IMR-90 (cell line): ENCODE measurements at regions not wholly inside any gene's neighbourhood (a gene's known extent, or its start where the extent isn't known, plus 50 kb on each side); places are given as distances from the start of the nearest gene placed in this dataset.

ENCODE experiments used
- ATAC-seq: fragments of 200-7000 bp; cut with Tn5 transposase; 2 replicates; pipeline ENCODE4 v1.9.1; 2020; ENCODE audit warnings: low read depth, mild to moderate bottlenecking, moderate library complexity
- BruUV-seq: library from RNA; stranded (reverse); fragments of 400-500 nt; replicated peaks from 2 replicates; lab custom pipeline; 2021; lab: Mats Ljungman, UMichigan
- CTCF ChIA-PET: fragments of 300-600 bp; formaldehyde crosslinking; extraction: SDS; loops from one replicate; lab custom pipeline; 2021; ENCODE audit warnings: antibody characterized with exemption; lab: Yijun Ruan, JAX
- POLR2A ChIA-PET: fragments of 300-600 bp; sonication (Branson Sonifier 250); formaldehyde crosslinking; loops from one replicate; lab custom pipeline; 2022; ENCODE audit warnings: antibody characterized with exemption; ENCODE audit not compliant: unreplicated experiment; lab: Charles Lee
- DNase-seq: peaks from one replicate; pipeline ENCODE4 v3.0.0; 2013
- H2AFZ ChIP-seq: replicated peaks from 2 replicates; pipeline ENCODE3; 2013; ENCODE audit warnings: low read length, mild to moderate bottlenecking; ENCODE audit not compliant: poor library complexity
- H2AK5ac ChIP-seq: 2 replicates; pipeline ENCODE4 v1.6.1; 2013; ENCODE audit warnings: low read depth, low read length, inconsistent platforms
- H2AK9ac ChIP-seq: replicated peaks from 2 replicates; pipeline ENCODE3; 2013; ENCODE audit warnings: mild to moderate bottlenecking, low read depth, low read length, moderate library complexity; ENCODE audit not compliant: poor library complexity
- H2BK120ac ChIP-seq: 2 replicates; pipeline ENCODE4 v1.6.1; 2013; ENCODE audit warnings: low read depth, low read length, inconsistent platforms
- H2BK15ac ChIP-seq: 3 replicates; pipeline ENCODE4 v1.6.1; 2013; ENCODE audit warnings: low read depth, low read length, inconsistent platforms
- H2BK20ac ChIP-seq: 2 replicates; pipeline ENCODE4 v1.6.1; 2013; ENCODE audit warnings: low read depth, mild to moderate bottlenecking, inconsistent platforms, low read length, moderate library complexity
- H2BK5ac ChIP-seq: 2 replicates; pipeline ENCODE4 v1.6.1; 2013; ENCODE audit warnings: mild to moderate bottlenecking, low read depth, low read length, inconsistent platforms; ENCODE audit not compliant: poor library complexity, severe bottlenecking
- H3K14ac ChIP-seq: replicated peaks from 2 replicates; pipeline ENCODE4 v1.6.1; 2013; ENCODE audit warnings: low read depth, low read length, inconsistent platforms
- H3K18ac ChIP-seq: 2 replicates; pipeline ENCODE4 v1.6.1; 2013; ENCODE audit warnings: low read depth, low read length, control low read depth
- H3K23ac ChIP-seq: 2 replicates; pipeline ENCODE4 v1.6.1; 2013; ENCODE audit warnings: low read depth, low read length, inconsistent platforms
- H3K27ac ChIP-seq: 2 replicates; pipeline ENCODE4 v1.5.1; 2013; ENCODE audit warnings: mild to moderate bottlenecking, control low read depth, low read length; ENCODE audit not compliant: insufficient read depth
- H3K27me3 ChIP-seq: 2 replicates; pipeline ENCODE4 v1.6.1; 2013; ENCODE audit warnings: low read length; ENCODE audit not compliant: control insufficient read depth, insufficient read depth
- H3K36me3 ChIP-seq: 2 replicates; pipeline ENCODE4 v1.6.1; 2013; ENCODE audit warnings: low read length, mixed read lengths; ENCODE audit not compliant: control insufficient read depth, insufficient read depth
- H3K4ac ChIP-seq: 2 replicates; pipeline ENCODE4 v1.6.1; 2013; ENCODE audit warnings: low read depth, low read length, inconsistent platforms
- H3K4me1 ChIP-seq: 2 replicates; pipeline ENCODE4 v1.6.1; 2013; ENCODE audit warnings: low read length, mixed read lengths; ENCODE audit not compliant: control insufficient read depth, insufficient read depth
- H3K4me2 ChIP-seq: 2 replicates; pipeline ENCODE4 v1.6.1; 2013; ENCODE audit warnings: low read depth, mild to moderate bottlenecking, control low read depth, low read length, moderate library complexity
- H3K4me3 ChIP-seq: 2 replicates; pipeline ENCODE4 v1.5.1; 2013; ENCODE audit warnings: low read depth, mild to moderate bottlenecking, control low read depth, low read length, moderate library complexity; ENCODE audit not compliant: insufficient read depth
- H3K56ac ChIP-seq: 2 replicates; pipeline ENCODE4 v1.6.1; 2013; ENCODE audit warnings: low read length, inconsistent platforms; ENCODE audit not compliant: insufficient read depth; ENCODE audit errors: extremely low read depth
- H3K79me1 ChIP-seq, 2 experiments: 2 replicates each; pipeline ENCODE4 v1.6.1; 2013; ENCODE audit warnings: low read length in 2 of 2, inconsistent platforms in 1 of 2, low read depth in 1 of 2
- H3K9ac ChIP-seq: 2 replicates; pipeline ENCODE4 v1.6.1; 2013; ENCODE audit warnings: low read depth, low read length, control low read depth
- H3K9me1 ChIP-seq: 2 replicates; pipeline ENCODE4 v1.6.1; 2013; ENCODE audit warnings: low read length, inconsistent platforms; ENCODE audit not compliant: insufficient read depth
- H3K9me3 ChIP-seq: 2 replicates; pipeline ENCODE4 v1.6.1; 2013; ENCODE audit warnings: low read length; ENCODE audit not compliant: control insufficient read depth, insufficient read depth
- H4K20me1 ChIP-seq: 2 replicates; pipeline ENCODE4 v1.6.1; 2013; ENCODE audit warnings: low read length, inconsistent platforms; ENCODE audit not compliant: insufficient read depth
- H4K5ac ChIP-seq: 2 replicates; pipeline ENCODE4 v1.6.1; 2013; ENCODE audit warnings: mild to moderate bottlenecking, low read depth, low read length, control low read depth
- H4K8ac ChIP-seq, 2 experiments: 2 replicates each; pipeline ENCODE4 v1.6.1; 2013; ENCODE audit warnings: low read depth in 2 of 2, low read length in 2 of 2, control low read depth in 1 of 2, inconsistent platforms in 1 of 2
- H4K91ac ChIP-seq: 2 replicates; pipeline ENCODE4 v1.6.1; 2013; ENCODE audit warnings: low read depth, low read length, inconsistent platforms; ENCODE audit not compliant: insufficient read depth
- BHLHE40 ChIP-seq: fragments of 150-350 bp; IDR thresholded peaks from 2 replicates; pipeline ENCODE4 v1.6.1; 2016; ENCODE audit warnings: mild to moderate bottlenecking, low read depth, low read length
- CEBPB ChIP-seq: IDR thresholded peaks from 2 replicates; pipeline ENCODE4 v1.6.1; 2012; ENCODE audit warnings: low read depth, low read length, improper control_type of control experiment
- CHD1 ChIP-seq: IDR thresholded peaks from 2 replicates; pipeline ENCODE4 v1.6.1; 2012; ENCODE audit warnings: low read depth, low read length, improper control_type of control experiment
- ELK1 ChIP-seq: fragments of 150-350 bp; IDR thresholded peaks from 2 replicates; pipeline ENCODE4 v1.6.1; 2016; ENCODE audit warnings: low read depth, mild to moderate bottlenecking, low read length, moderate library complexity, borderline replicate concordance
- FOS ChIP-seq: fragments of 150-350 bp; IDR thresholded peaks from 2 replicates; pipeline ENCODE4 v1.6.1; 2016; ENCODE audit warnings: low read depth, low read length
- MAFK ChIP-seq: IDR thresholded peaks from 2 replicates; pipeline ENCODE4 v1.6.1; 2012; ENCODE audit warnings: low read depth, low read length, improper control_type of control experiment
- MAZ ChIP-seq: IDR thresholded peaks from 2 replicates; pipeline ENCODE4 v1.6.1; 2012; ENCODE audit warnings: low read depth, mild to moderate bottlenecking, low read length, improper control_type of control experiment, moderate library complexity, borderline replicate concordance
- MXI1 ChIP-seq: IDR thresholded peaks from 2 replicates; pipeline ENCODE4 v1.6.1; 2012; ENCODE audit warnings: low read depth, mild to moderate bottlenecking, low read length, moderate library complexity, borderline replicate concordance
- NFE2L2 ChIP-seq: fragments of 150-350 bp; IDR thresholded peaks from 2 replicates; pipeline ENCODE4 v1.6.1; 2016; ENCODE audit warnings: low read depth, mild to moderate bottlenecking, low read length
- POLR2A ChIP-seq: IDR thresholded peaks from 2 replicates; pipeline ENCODE4 v1.6.1; 2012; ENCODE audit warnings: mild to moderate bottlenecking, low read depth, low read length
- RAD21 ChIP-seq: IDR thresholded peaks from 2 replicates; pipeline ENCODE4 v1.6.1; 2012; ENCODE audit warnings: low read length, improper control_type of control experiment
- RCOR1 ChIP-seq: IDR thresholded peaks from 2 replicates; pipeline ENCODE4 v1.6.1; 2012; ENCODE audit warnings: mild to moderate bottlenecking, low read length, improper control_type of control experiment; ENCODE audit not compliant: insufficient replicate concordance
- RFX5 ChIP-seq: IDR thresholded peaks from 2 replicates; pipeline ENCODE4 v1.8.0; 2012; ENCODE audit warnings: low read depth, mild to moderate bottlenecking, low read length, moderate library complexity
- SMC3 ChIP-seq: fragments of 150-350 bp; IDR thresholded peaks from 2 replicates; pipeline ENCODE4 v1.6.1; 2016; ENCODE audit warnings: low read depth, mild to moderate bottlenecking, antibody characterized with exemption, low read length, moderate library complexity
- USF2 ChIP-seq: fragments of 150-350 bp; IDR thresholded peaks from 2 replicates; pipeline ENCODE4 v1.6.1; 2017; ENCODE audit warnings: mild to moderate bottlenecking, antibody characterized with exemption, low read length, low read depth
- WGBS, 2 experiments: methylation state at CpG; one replicate each; pipeline versions ENCODE4 v1.1.5 to v1.1.7; 2013; ENCODE audit warnings: missing lambda C conversion rate in 2 of 2; ENCODE audit not compliant: insufficient read length in 1 of 2; ENCODE audit errors: extremely low coverage in 2 of 2; 5-methylcytosine and 5-hydroxymethylcytosine counted together
- dilution Hi-C: fragments of 300-500 bp; cut with HindIII; formaldehyde crosslinking; loops from one replicate; pipeline ENCODE4 v1.14.3; 2018; ENCODE audit warnings: low sequenced_read_pairs; ENCODE audit not compliant: unreplicated experiment
- in situ Hi-C: fragments of 300-500 bp; cut with MboI; formaldehyde crosslinking; loops from 3 replicates; pipeline ENCODE4 v1.14.3; 2019; ENCODE audit warnings: low sequenced_read_pairs, inconsistent platforms, mixed read lengths
- intact Hi-C: fragments of 100-400 bp; cut with micrococcal nuclease; formaldehyde crosslinking; loops from 2 replicates; pipeline ENCODE4 v1.10.0; 2022
- TF ChIP-seq, protein P1 (sequence below): conservative IDR thresholded peaks from 2 replicates; pipeline ENCODE4 v1.5.1; 2012; ENCODE audit warnings: mild to moderate bottlenecking, low read depth, low read length, improper control_type of control experiment

DNA sequence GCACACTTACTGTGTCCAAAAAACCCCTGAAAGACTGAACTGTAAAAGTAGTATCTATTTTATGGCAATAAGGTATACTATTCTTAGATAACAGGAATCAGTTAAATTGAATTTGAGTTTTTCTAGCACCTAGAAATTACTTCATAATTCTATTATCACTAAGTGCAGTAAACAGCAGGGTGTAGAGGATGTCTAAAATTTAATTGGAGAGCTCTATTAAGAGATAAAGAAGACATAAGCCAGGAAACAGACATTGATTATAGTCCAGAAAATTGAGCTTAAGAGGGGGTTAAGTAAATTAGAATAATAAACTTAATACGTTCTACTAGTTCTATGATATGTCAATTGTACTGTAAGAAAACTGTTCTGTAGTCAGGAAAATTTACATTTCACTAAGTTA lies 403.5 kb upstream of the CBLB start:
- DNase-seq (no peak), ATAC-seq (no peak)
- Histone ChIP-seq H2BK5ac (no peak overlapping the region), H3K79me1 (no peaks in the 10 kb centered on the region), H2AK5ac (no peak overlapping the region), H4K20me1 (no peaks in the 10 kb centered on the region), H2BK15ac (no peak overlapping the region), H3K27ac (no peak overlapping the region), H4K8ac (no peak overlapping the region), H3K36me3 (no peaks in the 10 kb centered on the region), H3K27me3 (no peaks in the 10 kb centered on the region), H3K23ac (no peak overlapping the region), H3K9ac (no peak overlapping the region), H2BK20ac (no peak overlapping the region), H4K91ac (no peak overlapping the region), H3K4ac (no peak overlapping the region), H4K5ac (no peak overlapping the region), H2AFZ (no peak overlapping the region), H3K4me3 (no peak overlapping the region), H2BK120ac (no peak overlapping the region), H3K18ac (no peak overlapping the region), H3K56ac (no peak overlapping the region), H2AK9ac (no peak overlapping the region), H3K9me3 (no peaks in the 10 kb centered on the region), H3K4me1 (no peaks in the 10 kb centered on the region), H3K4me2 (no peak overlapping the region), H3K9me1 (no peaks in the 10 kb centered on the region), H3K14ac (no peak overlapping the region)
- TF ChIP-seq POLR2A: no peak
- TF ChIP-seq BHLHE40: no peak
- no peak for TF ChIP-seq CHD1
- TF ChIP-seq RAD21: no peak
- no peak for TF ChIP-seq FOS
- no peak for TF ChIP-seq MXI1
- TF ChIP-seq, protein P1, sequence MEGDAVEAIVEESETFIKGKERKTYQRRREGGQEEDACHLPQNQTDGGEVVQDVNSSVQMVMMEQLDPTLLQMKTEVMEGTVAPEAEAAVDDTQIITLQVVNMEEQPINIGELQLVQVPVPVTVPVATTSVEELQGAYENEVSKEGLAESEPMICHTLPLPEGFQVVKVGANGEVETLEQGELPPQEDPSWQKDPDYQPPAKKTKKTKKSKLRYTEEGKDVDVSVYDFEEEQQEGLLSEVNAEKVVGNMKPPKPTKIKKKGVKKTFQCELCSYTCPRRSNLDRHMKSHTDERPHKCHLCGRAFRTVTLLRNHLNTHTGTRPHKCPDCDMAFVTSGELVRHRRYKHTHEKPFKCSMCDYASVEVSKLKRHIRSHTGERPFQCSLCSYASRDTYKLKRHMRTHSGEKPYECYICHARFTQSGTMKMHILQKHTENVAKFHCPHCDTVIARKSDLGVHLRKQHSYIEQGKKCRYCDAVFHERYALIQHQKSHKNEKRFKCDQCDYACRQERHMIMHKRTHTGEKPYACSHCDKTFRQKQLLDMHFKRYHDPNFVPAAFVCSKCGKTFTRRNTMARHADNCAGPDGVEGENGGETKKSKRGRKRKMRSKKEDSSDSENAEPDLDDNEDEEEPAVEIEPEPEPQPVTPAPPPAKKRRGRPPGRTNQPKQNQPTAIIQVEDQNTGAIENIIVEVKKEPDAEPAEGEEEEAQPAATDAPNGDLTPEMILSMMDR: no peak
- TF ChIP-seq ELK1: no peak
- TF ChIP-seq CEBPB: no peak
- no peak for TF ChIP-seq MAFK
- TF ChIP-seq MAZ: no peak
- no peak for TF ChIP-seq RCOR1
- no peak for TF ChIP-seq SMC3
- no peak for TF ChIP-seq NFE2L2
- TF ChIP-seq USF2: no peak
- TF ChIP-seq RFX5: no peak
- dilution Hi-C loops (no loop called here), in situ Hi-C loops (no loop called here), intact Hi-C loops (no loop called here)
- no TSS peak for BruUV-seq
- ChIA-PET POLR2A (no interaction called here), CTCF (no interaction called here)
- no CpG with 5 or more reads among the region's 1 CpG for WGBS, 2 experiments
